ENCODE measurements at regions not wholly inside any gene's neighbourhood (a gene's known extent, or its start where the extent isn't known, plus 50 kb on each side); places are given as distances from the start of the nearest gene placed in this dataset.

DNA sequence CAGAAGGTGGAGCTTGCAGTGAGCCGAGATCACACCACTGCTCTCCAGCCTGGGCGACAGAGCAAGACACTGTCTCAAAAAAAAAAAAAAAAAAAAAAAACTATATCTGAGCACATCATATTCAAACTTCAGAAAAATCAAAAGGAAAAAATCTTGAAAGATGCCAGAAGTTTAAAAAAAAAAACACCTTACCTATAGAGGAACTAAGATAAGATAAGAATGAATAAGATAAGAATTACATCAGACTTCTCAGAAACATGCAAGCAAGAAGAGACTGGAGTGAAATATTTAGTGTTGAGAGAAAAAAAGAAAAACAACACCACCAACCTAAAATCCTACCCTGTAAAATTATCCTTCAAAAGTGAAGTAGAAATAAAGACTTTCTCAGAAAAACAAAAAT, 116.8 kb upstream of the ARID1B start:
- intact Hi-C loops (cut with DNase I): no loop called here
- peaks cover 2% of the 10 kb centered on the region for H3K9me3 ChIP-seq (ENCODE audit: control insufficient read depth, low read length)
- H3K27me3 ChIP-seq (ENCODE audit: control insufficient read depth, insufficient read depth): no peaks in the 10 kb centered on the region
- ATAC-seq (no peak), DNase-seq (no peak)
- WGBS: 100% methylated on average over 2 of the region's 2 CpGs
- H3K27ac ChIP-seq (ENCODE audit: low read length): no peak overlapping the region
- H3K4me1 ChIP-seq (ENCODE audit: control insufficient read depth, insufficient read depth, low read length): peaks cover 3% of the 10 kb centered on the region
- H3K4me3 ChIP-seq (ENCODE audit: low read length): no peak overlapping the region

DNA sequence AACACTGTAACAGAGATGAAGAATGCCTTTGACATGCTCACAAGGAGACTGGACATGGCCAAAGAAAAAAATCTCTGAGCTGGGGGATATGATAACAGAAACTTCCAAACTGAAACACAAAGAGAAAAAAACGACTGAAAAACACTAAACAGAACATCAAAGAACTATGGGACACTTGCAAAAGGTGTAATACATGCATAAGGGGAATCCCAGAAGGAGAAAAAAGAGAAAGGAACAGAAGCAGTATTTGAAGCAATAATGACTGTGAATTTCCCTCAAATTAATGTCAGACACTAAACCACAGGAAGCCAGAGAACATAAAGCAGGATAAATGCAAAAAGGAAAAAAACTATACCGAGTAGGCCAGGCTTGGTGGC, 117.4 kb upstream of the ARID1B start:
- no peak overlapping the region for H3K4me3 ChIP-seq (ENCODE audit: low read length)
- H3K9me3 ChIP-seq (ENCODE audit: control insufficient read depth, low read length): peaks cover 2% of the 10 kb centered on the region
- ATAC-seq: no peak
- intact Hi-C loops (cut with DNase I): loop anchor here in 1 of 4 donors (10.0 kb wide), 1 partner anchor 95 kb away; no protein-coding TSS in a partner anchor
- DNase-seq: no peak
- no peaks in the 10 kb centered on the region for H3K27me3 ChIP-seq (ENCODE audit: control insufficient read depth, insufficient read depth)
- H3K4me1 ChIP-seq (ENCODE audit: control insufficient read depth, insufficient read depth, low read length): peaks cover 3% of the 10 kb centered on the region
- H3K27ac ChIP-seq (ENCODE audit: low read length): no peak overlapping the region
- 77% methylated on average over 2 of the region's 2 CpGs for WGBS

DNA sequence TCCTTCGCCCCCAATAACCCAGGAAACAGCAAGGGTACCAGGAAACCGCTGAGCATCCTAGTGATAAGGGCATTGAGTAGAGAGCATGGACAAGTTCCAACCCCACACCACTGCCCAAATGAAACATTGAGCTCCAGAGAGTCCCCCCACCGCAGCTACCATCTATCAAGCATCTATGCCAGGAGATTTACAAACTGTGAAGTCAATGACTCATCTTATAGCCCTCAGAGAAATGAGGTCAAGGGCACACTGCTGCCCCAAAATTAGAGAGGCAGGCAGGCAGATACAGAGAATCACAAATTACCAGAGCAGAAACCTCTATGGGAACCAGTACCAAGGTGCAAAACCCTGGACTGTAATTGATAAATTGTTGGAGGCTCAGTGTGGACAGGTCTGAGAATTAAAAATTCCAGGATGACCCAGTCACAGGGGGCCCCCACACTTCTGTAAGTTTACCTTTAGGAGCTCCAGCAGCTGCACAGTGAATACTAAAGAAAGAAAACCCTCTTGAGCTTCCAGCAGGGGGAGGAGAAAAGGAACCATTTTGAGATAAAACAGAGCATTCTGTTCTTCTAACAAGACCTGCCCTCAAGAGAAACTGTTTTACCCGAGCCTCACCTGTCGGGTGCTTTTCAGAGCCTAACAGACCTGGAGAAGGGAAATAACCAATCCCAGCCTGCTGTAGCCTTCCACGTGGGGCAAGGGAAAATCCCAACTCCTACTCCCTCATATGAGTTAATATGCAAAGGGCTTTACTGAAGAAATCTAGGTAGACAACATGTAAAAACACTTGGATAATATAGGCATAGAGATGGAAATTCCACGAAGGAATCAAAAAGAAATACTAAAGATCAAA, 118.0 kb upstream of the ARID1B start:
- no peak overlapping the region for H3K4me3 ChIP-seq (ENCODE audit: low read length)
- ATAC-seq: peak in 1 of 2 donors; percentile 15
- DNase-seq: no peak
- no peak overlapping the region for H3K27ac ChIP-seq (ENCODE audit: low read length)
- H3K9me3 ChIP-seq (ENCODE audit: control insufficient read depth, low read length): peaks cover 2% of the 10 kb centered on the region
- intact Hi-C loops (cut with DNase I): loop anchor here in 1 of 4 donors (10.0 kb wide), 1 partner anchor 94 kb away; no protein-coding TSS in a partner anchor
- no peaks in the 10 kb centered on the region for H3K27me3 ChIP-seq (ENCODE audit: control insufficient read depth, insufficient read depth)
- H3K4me1 ChIP-seq (ENCODE audit: control insufficient read depth, insufficient read depth, low read length): peaks cover 3% of the 10 kb centered on the region
- WGBS: 69% methylated on average over 7 of the region's 7 CpGs

DNA sequence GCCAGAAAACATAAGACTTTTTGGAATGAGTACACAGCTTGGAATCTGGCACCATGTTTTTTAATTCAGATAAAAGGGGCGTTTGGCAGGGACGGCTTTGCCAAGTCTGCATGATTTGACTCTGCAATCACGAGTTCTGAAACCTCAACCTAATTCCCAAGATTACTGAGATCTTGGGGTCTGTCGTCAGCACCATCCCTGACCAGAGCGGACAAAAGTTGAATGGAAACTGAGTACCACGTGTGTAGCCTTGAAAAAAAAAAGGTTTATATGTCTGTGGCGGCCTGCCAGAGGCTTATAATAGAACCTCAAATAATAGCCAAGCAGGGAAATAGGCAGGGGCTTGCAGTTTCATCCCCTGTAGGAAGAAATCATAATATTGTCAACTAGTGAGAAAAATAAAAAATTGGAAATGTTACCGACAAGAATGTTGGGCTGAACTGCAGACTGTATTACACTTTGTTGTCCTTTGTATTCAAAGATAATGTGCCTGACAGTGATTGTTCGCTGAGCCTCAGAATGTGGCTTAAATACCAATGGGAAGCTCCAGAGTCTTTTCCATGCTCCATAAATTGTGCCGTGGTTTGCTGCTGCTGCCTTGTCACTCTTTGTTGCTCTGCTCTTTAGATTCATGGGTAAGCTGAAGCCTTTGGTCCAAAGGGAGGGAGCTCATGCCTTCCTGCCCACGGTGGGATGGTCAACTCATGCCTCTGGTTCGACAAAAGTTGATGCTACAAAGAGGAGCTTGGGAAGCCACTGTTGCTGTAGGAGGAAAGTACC, 118.8 kb upstream of the ARID1B start:
- WGBS: 22% methylated on average over 12 of the region's 12 CpGs
- Histone ChIP-seq H3K27ac (ENCODE audit: low read length) (peak overlapping the region; percentile 17), H3K9me3 (ENCODE audit: control insufficient read depth, low read length) (peaks cover 2% of the 10 kb centered on the region), H3K4me3 (ENCODE audit: low read length) (no peak overlapping the region), H3K4me1 (ENCODE audit: control insufficient read depth, insufficient read depth, low read length) (peaks cover 3% of the 10 kb centered on the region), H3K27me3 (ENCODE audit: control insufficient read depth, insufficient read depth) (no peaks in the 10 kb centered on the region)
- DNase-seq: peak in 2 of 3 donors; percentile 30 to 66
- intact Hi-C loops (cut with DNase I): loop anchor here in 1 of 4 donors (10.0 kb wide), 1 partner anchor 94 kb away; no protein-coding TSS in a partner anchor
- ATAC-seq: peak; percentile 73 to 83

DNA sequence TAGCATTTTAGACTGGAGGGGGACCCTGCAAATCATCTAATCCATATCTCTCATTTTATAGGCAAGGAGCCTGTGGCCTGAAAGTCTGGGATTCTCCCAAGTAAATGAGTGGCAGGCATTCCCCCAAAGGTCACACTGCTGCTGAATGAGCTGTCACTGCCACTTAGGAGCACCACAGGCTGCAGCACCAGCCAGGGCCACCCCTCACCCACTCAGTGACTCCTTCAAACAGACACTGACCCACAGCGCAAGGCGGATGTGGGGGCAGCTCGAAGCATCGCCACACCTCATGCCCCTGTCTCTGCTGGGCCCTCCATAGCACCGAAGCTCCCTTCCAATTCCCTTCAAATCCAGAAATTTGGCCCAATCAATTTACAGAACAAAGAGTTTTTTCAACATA, 119.9 kb upstream of the ARID1B start:
- ATAC-seq (peak; percentile 83), DNase-seq (peak in 2 of 3 donors; percentile 58 to 71)
- intact Hi-C loops (cut with DNase I): loop anchor here in 1 of 4 donors (10.0 kb wide), 1 partner anchor 92 kb away; no protein-coding TSS in a partner anchor

DNA sequence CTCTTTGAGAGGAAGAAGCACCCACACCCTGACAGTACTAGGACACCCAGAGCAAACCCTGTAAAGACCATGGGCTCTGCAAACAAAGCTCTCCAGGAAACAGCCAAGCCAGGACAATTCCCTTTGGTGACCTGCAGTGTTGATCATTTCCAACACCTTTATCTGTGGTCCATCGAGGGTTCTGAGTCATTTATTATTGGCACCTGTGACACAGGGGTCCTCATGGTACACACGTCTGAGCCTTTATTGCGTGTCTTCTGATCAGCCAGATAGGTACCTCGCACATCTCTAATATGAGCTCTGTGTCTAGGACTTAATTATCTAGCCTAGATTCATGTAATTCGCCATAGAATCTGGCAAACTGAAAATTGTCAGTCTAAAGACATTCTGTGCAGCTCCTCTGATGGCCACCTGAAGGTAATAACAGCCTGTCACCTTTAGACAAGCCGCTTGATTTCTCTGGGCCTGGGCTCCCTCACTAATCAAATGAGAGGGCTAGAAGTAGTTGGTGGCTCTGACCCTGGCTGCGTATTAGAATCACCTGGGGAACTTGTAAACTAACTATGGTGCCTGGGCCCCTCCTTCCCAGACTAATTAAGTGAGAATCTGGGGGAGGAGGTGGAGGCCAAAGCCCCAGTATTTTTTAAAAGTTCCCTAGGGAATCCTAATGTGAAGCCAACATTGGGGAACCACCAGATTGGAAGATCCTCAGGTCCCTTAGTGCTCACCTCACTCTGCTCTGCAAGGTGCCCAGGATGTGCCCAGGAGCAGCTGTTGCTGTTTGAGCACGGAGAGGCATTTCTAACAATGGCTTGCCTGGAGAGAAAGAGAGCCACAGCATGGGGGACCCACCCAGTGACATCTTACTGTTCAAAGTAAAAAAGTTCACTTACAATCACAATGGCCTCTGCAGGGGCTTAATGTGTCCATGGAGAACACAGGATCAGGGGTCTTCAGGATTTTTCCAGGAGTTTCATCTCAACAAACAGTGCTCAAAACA, 122.0 kb upstream of the ARID1B start:
- Histone ChIP-seq H3K27me3 (ENCODE audit: control insufficient read depth, insufficient read depth) (no peaks in the 10 kb centered on the region), H3K27ac (ENCODE audit: low read length) (no peak overlapping the region), H3K9me3 (ENCODE audit: control insufficient read depth, low read length) (no peaks in the 10 kb centered on the region), H3K4me1 (ENCODE audit: control insufficient read depth, insufficient read depth, low read length) (peaks cover 3% of the 10 kb centered on the region), H3K4me3 (ENCODE audit: low read length) (no peak overlapping the region)
- no peak for ATAC-seq
- no peak for DNase-seq
- 91% methylated on average over 8 of the region's 8 CpGs for WGBS
- intact Hi-C loops (cut with DNase I): loop anchor here in 1 of 4 donors (10.0 kb wide), 1 partner anchor 90 kb away; no protein-coding TSS in a partner anchor

More for the DNA sequence above, 119.9 kb upstream of the ARID1B start:
- H3K27ac ChIP-seq (ENCODE audit: low read length): no peak overlapping the region
- H3K9me3 ChIP-seq (ENCODE audit: control insufficient read depth, low read length): peaks cover 2% of the 10 kb centered on the region
- H3K4me3 ChIP-seq (ENCODE audit: low read length): no peak overlapping the region
- no peaks in the 10 kb centered on the region for H3K27me3 ChIP-seq (ENCODE audit: control insufficient read depth, insufficient read depth)
- H3K4me1 ChIP-seq (ENCODE audit: control insufficient read depth, insufficient read depth, low read length): peaks cover 3% of the 10 kb centered on the region
- 70% methylated on average over 5 of the region's 5 CpGs for WGBS

DNA sequence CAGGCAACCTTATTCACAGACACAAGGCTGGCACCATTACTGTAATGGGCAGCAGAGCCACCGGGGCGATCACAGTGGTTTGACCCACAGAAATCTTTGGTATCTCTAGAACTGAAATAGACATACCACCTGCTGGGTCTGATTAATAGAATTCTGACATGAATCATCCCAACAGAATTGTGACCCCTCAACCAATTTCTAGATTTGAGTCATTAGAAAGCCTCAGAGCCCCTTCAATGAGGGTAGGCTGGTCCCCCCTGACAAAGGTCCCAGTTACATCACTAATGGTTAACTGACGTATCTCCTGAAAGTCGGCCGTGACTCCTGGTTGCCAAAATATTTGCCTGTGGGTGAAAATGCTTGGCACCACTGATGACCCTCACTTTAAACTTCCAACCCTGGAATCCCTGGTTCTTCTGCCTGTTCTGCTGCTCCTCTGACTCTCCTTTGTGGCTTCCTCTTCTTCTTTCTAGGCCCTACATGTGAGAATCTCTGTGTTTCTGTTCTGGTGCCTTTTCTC, 124.9 kb upstream of the ARID1B start:
- ATAC-seq: no peak

DNA sequence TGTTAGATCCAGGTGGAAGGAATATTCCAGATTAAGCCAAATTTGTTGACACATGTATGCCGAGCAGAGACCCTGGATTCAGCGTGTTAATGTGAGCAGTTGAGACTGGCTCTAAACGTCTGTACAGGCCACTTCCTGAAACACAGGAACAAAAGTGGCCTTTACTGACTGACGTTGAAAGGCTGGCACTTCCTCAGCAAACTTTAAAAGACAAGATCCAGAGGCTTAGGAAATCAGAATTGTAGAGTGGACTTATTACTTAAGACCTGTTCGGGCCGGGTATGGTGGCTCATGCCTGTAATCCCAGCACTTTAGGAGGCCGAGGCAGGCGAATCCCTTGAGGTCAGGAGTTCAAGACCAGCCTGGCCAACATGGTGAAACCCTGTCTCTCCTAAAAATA, 125.7 kb upstream of the ARID1B start:
- no peaks in the 10 kb centered on the region for H3K4me1 ChIP-seq (ENCODE audit: control insufficient read depth, insufficient read depth, low read length)
- intact Hi-C loops (cut with DNase I): loop anchor here in 1 of 4 donors (10.0 kb wide), 1 partner anchor 87 kb away; no protein-coding TSS in a partner anchor
- DNase-seq (no peak), ATAC-seq (no peak)
- no peak overlapping the region for H3K27ac ChIP-seq (ENCODE audit: low read length)
- H3K4me3 ChIP-seq (ENCODE audit: low read length): no peak overlapping the region
- 73% methylated on average over 8 of the region's 8 CpGs for WGBS
- H3K9me3 ChIP-seq (ENCODE audit: control insufficient read depth, low read length): no peaks in the 10 kb centered on the region
- H3K27me3 ChIP-seq (ENCODE audit: control insufficient read depth, insufficient read depth): no peaks in the 10 kb centered on the region

More for the DNA sequence above, 124.9 kb upstream of the ARID1B start:
- 95% methylated on average over 5 of the region's 5 CpGs for WGBS
- no peak for DNase-seq
- no peak overlapping the region for H3K4me3 ChIP-seq (ENCODE audit: low read length)
- no peaks in the 10 kb centered on the region for H3K9me3 ChIP-seq (ENCODE audit: control insufficient read depth, low read length)
- H3K27me3 ChIP-seq (ENCODE audit: control insufficient read depth, insufficient read depth): no peaks in the 10 kb centered on the region
- H3K27ac ChIP-seq (ENCODE audit: low read length): no peak overlapping the region
- intact Hi-C loops (cut with DNase I): loop anchor here in 1 of 4 donors (10.0 kb wide), 1 partner anchor 87 kb away; no protein-coding TSS in a partner anchor
- no peaks in the 10 kb centered on the region for H3K4me1 ChIP-seq (ENCODE audit: control insufficient read depth, insufficient read depth, low read length)

DNA sequence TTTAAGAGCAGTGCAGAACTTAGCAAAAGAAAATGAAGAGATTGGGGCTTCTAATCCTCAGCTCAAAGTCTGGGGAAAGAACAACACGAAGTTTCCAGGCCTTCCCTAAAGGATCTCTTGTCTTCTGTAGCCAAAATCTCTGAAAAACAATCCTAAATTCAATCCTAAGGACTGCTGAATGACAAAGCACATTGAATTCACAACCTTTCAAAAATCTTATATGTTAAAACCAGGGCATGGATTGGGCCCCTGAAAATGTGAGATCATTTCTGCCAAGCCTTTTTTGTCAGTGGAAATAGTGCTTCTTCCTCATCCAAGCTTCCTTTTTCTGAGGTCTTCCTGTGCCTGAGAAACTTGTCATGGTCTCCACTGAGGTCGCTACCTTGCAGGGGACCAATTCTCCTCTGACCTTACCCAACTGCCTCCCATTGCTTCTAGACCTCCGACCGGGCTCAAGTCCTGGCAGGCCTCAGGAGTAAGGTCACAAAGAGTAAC, 126.2 kb upstream of the ARID1B start:
- intact Hi-C loops (cut with DNase I): loop anchor here in 1 of 4 donors (10.0 kb wide), 1 partner anchor 86 kb away; no protein-coding TSS in a partner anchor
- 85% methylated on average over 4 of the region's 4 CpGs for WGBS
- ATAC-seq (no peak), DNase-seq (no peak)
- Histone ChIP-seq H3K27me3 (ENCODE audit: control insufficient read depth, insufficient read depth) (no peaks in the 10 kb centered on the region), H3K4me1 (ENCODE audit: control insufficient read depth, insufficient read depth, low read length) (no peaks in the 10 kb centered on the region), H3K9me3 (ENCODE audit: control insufficient read depth, low read length) (no peaks in the 10 kb centered on the region), H3K27ac (ENCODE audit: low read length) (no peak overlapping the region), H3K4me3 (ENCODE audit: low read length) (no peak overlapping the region)

DNA sequence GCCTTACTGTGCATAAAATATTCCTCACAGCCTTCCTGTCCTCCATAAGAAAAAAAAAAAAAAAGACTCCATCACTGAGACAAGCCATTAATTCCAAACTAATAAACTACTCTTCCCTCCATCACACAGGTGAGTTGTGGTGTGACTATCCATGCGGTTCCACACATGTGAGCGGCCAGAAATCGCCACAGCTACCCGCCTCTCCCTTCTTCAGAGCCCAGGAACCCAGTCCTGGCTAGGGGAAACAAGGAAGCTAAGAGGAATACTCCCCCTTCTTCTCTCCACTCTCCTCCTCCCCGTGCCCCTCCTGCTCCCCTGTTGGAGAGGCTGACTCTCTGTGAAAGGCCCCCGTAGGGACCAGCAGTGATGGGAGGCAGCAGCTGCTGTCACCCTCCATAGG, 128.6 kb upstream of the ARID1B start:
- no peak overlapping the region for H3K4me3 ChIP-seq (ENCODE audit: low read length)
- no peaks in the 10 kb centered on the region for H3K9me3 ChIP-seq (ENCODE audit: control insufficient read depth, low read length)
- intact Hi-C loops (cut with DNase I): no loop called here
- DNase-seq: no peak
- H3K4me1 ChIP-seq (ENCODE audit: control insufficient read depth, insufficient read depth, low read length): no peaks in the 10 kb centered on the region
- WGBS: 76% methylated on average over 6 of the region's 6 CpGs
- no peak overlapping the region for H3K27ac ChIP-seq (ENCODE audit: low read length)
- ATAC-seq: no peak
- no peaks in the 10 kb centered on the region for H3K27me3 ChIP-seq (ENCODE audit: control insufficient read depth, insufficient read depth)
